ENCODE measurements at regions not wholly inside any gene's neighbourhood (a gene's known extent, or its start where the extent isn't known, plus 50 kb on each side); places are given as distances from the start of the nearest gene placed in this dataset.
"Not testable (repeated sequence)": the region's sequence is repeated elsewhere in the genome, so short reads cannot be mapped to it uniquely, and the experiment has no call there.

DNA sequence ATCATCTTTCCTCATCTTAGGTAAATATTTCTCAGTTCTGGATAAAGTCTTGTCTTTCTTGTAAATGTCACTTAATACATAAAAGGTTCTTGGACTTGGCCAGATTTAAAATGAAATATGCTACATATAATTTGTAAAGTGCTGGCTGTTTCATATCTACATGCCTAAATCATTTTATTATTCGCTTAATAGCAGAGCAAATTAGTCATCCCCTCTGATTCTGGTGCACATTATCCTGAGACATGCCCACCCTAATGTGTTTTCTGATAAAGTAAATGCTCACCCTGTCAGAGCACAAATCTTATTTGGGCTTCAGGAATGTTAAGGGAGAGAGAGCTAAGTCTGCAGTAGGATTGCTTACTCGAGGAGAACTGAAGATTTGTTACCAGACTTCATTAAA, 166.5 kb upstream of the IZUMO3 start:
- TF ChIP-seq, protein P1, sequence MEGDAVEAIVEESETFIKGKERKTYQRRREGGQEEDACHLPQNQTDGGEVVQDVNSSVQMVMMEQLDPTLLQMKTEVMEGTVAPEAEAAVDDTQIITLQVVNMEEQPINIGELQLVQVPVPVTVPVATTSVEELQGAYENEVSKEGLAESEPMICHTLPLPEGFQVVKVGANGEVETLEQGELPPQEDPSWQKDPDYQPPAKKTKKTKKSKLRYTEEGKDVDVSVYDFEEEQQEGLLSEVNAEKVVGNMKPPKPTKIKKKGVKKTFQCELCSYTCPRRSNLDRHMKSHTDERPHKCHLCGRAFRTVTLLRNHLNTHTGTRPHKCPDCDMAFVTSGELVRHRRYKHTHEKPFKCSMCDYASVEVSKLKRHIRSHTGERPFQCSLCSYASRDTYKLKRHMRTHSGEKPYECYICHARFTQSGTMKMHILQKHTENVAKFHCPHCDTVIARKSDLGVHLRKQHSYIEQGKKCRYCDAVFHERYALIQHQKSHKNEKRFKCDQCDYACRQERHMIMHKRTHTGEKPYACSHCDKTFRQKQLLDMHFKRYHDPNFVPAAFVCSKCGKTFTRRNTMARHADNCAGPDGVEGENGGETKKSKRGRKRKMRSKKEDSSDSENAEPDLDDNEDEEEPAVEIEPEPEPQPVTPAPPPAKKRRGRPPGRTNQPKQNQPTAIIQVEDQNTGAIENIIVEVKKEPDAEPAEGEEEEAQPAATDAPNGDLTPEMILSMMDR (IDR thresholded peaks at IDR 0.05; ENCODE audit: insufficient read depth, low read depth, low read length, missing control alignments) = no peak
- no peak for DNase-seq (ENCODE audit: low read depth)
- no peak overlapping the region for H3K4me3 ChIP-seq (ENCODE audit: low read depth, low read length)

GRCh38 chr9:24708814-24709213, 163.1 kb upstream of the IZUMO3 start:
- DNase-seq (ENCODE audit: low read depth) = no peak
- TF ChIP-seq, protein P1 (IDR thresholded peaks at IDR 0.05; ENCODE audit: insufficient read depth, low read depth, low read length, missing control alignments) = no peak
- H3K4me3 ChIP-seq (ENCODE audit: low read depth, low read length) = no peak overlapping the region

- no peak overlapping the region for H3K4me3 ChIP-seq (ENCODE audit: low read depth, low read length)
- no peak for DNase-seq (ENCODE audit: low read depth)
These were observed 153.3 kb upstream of the IZUMO3 start for GRCh38 chr9:24698881-24699518.

GRCh38 chr9:24672336-24672735, 126.6 kb upstream of the IZUMO3 start:
- no peak overlapping the region for H3K4me3 ChIP-seq (ENCODE audit: low read depth, low read length)
- no peak for DNase-seq (ENCODE audit: low read depth)
- TF ChIP-seq, protein P1 (IDR thresholded peaks at IDR 0.05; ENCODE audit: insufficient read depth, low read depth, low read length, missing control alignments) = no peak

More at GRCh38 chr9:24698881-24699518, 153.3 kb upstream of the IZUMO3 start:
- TF ChIP-seq, protein P1 (IDR thresholded peaks at IDR 0.05; ENCODE audit: insufficient read depth, low read depth, low read length, missing control alignments) = no peak

DNA sequence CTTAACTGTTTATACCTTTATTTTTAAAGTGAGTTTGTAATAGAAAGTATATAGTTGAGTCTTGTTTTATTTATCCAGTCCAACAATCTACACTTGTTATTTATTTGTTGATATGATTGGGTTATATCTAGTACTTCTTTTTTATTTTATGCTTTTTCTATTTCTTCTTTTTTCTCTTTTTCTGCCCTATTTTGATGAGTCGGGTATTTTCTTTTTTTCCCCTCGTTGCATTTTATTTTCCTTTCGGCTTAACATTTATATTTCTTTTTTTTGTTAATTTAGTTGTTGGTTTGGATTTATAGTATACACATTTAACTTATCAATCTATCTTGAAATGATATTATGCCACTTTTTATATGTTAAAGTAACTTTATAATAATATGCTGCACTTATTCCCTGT, 111.7 kb upstream of the IZUMO3 start:
- DNase-seq (ENCODE audit: low read depth) = no peak
- no peak overlapping the region for H3K4me3 ChIP-seq (ENCODE audit: low read depth, low read length)
- TF ChIP-seq, protein P1 (IDR thresholded peaks at IDR 0.05; ENCODE audit: insufficient read depth, low read depth, low read length, missing control alignments) = no peak

DNA sequence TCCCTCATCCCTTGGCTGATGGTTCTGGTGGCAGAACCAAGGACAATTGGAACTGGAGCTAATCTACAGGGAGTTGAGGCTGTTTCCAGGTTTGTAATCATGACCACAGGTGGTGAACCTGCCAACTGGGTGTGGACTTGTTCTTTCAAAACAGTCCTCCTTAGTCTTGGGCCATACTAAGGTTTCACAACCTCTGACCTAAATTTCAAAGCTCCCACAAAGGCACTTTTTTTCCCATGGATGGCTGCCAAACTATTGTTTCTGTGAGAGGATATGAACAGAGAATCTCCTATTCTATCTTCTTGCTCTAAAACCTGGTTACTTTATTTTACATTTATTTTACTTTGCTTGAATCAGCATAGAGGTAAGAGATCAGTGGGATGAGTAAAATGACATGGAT, 106.5 kb upstream of the IZUMO3 start:
- no peak overlapping the region for H3K4me3 ChIP-seq (ENCODE audit: low read depth, low read length)
- no peak for DNase-seq (ENCODE audit: low read depth)
- TF ChIP-seq, protein P1 (IDR thresholded peaks at IDR 0.05; ENCODE audit: insufficient read depth, low read depth, low read length, missing control alignments) = no peak

DNA sequence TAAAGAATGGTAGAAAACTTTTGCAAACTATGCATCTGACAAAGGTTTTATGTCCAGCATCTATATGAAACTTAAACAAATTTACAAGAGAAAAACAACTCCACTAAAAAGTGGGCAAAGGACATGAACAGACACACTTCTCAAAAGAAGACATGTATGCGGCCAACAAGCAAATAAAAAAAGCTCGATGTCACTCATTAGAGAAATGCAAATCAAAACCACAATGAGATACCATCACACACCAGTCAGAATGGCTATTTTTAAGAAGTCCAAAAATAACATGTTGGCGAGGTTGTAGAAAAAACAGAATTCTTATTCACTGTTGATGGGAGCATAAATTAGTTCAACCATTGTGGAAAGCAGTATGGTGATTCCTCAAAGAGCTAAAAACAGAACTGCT, 83.1 kb upstream of the IZUMO3 start:
- DNase-seq (ENCODE audit: low read depth) = not testable (repeated sequence)

More for the DNA sequence above, 83.1 kb upstream of the IZUMO3 start:
- H3K4me3 ChIP-seq (ENCODE audit: low read depth, low read length) = not testable (repeated sequence)

Measured in GM12865 (cell line).